ENCODE measurements at regions not wholly inside any gene's neighbourhood (a gene's known extent, or its start where the extent isn't known, plus 50 kb on each side); places are given as distances from the start of the nearest gene placed in this dataset.

- POLR2A ChIA-PET = no interaction called here
- H3K9me3 ChIP-seq (ENCODE audit: control insufficient read depth, insufficient read depth, low read depth, low read length) = no peaks in the 10 kb centered on the region
- ATAC-seq (no peak), DNase-seq (ENCODE audit: low read depth, low spot score) (no peak)
- BruUV-seq (replicated peaks) = no TSS peak
- no peaks in the 10 kb centered on the region for H3K36me3 ChIP-seq (ENCODE audit: control insufficient read depth, insufficient read depth, low read length)
- no peak overlapping the region for H3K4me3 ChIP-seq (ENCODE audit: low read depth in 2 of 2, low read length in 2 of 2)
- no peaks in the 10 kb centered on the region for H3K27me3 ChIP-seq (ENCODE audit: control insufficient read depth, insufficient read depth, low read length)
- no peak for TF ChIP-seq POLR2AphosphoS5 (IDR thresholded peaks at IDR 0.05; ENCODE audit: low read depth, low read length)
- no peak for TF ChIP-seq REST (IDR thresholded peaks at IDR 0.05; ENCODE audit: insufficient read depth in 1 of 2, low read depth in 2 of 2, low read length in 1 of 2)
- TF ChIP-seq, protein P1, sequence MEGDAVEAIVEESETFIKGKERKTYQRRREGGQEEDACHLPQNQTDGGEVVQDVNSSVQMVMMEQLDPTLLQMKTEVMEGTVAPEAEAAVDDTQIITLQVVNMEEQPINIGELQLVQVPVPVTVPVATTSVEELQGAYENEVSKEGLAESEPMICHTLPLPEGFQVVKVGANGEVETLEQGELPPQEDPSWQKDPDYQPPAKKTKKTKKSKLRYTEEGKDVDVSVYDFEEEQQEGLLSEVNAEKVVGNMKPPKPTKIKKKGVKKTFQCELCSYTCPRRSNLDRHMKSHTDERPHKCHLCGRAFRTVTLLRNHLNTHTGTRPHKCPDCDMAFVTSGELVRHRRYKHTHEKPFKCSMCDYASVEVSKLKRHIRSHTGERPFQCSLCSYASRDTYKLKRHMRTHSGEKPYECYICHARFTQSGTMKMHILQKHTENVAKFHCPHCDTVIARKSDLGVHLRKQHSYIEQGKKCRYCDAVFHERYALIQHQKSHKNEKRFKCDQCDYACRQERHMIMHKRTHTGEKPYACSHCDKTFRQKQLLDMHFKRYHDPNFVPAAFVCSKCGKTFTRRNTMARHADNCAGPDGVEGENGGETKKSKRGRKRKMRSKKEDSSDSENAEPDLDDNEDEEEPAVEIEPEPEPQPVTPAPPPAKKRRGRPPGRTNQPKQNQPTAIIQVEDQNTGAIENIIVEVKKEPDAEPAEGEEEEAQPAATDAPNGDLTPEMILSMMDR (IDR thresholded peaks at IDR 0.05) = no peak
- TF ChIP-seq SIN3A (IDR thresholded peaks at IDR 0.05; ENCODE audit: borderline replicate concordance, insufficient read depth, low read depth, low read length) = no peak
- TF ChIP-seq TCF7L2 (IDR thresholded peaks at IDR 0.05; ENCODE audit: low read depth, low read length) = no peak
- H3K4me1 ChIP-seq (ENCODE audit: control insufficient read depth, insufficient read depth, low read length) = no peaks in the 10 kb centered on the region
- no peak overlapping the region for H3K27ac ChIP-seq (ENCODE audit: low read length)
- in situ Hi-C loops (cut with HindIII; ENCODE audit: low pct_unique_long_range_greater_than_20kb, low sequenced_read_pairs) (no loop called here), intact Hi-C loops (cut with micrococcal nuclease; ENCODE audit: unreplicated experiment) (no loop called here)
- CTCF ChIA-PET = no interaction called here
Observed at GRCh38 chr21:35641271-35642016, 418.9 kb downstream of the SETD4 start.

- DNase-seq (ENCODE audit: low read depth, low spot score) (no peak), ATAC-seq (no peak)
- in situ Hi-C loops (cut with HindIII; ENCODE audit: low pct_unique_long_range_greater_than_20kb, low sequenced_read_pairs) = no loop called here
- intact Hi-C loops (cut with micrococcal nuclease; ENCODE audit: unreplicated experiment) = no loop called here
- no peaks in the 10 kb centered on the region; the same call in 1 of the 2 replicates for H3K27me3 ChIP-seq (ENCODE audit: control insufficient read depth, insufficient read depth, low read length)
- H3K4me3 ChIP-seq (ENCODE audit: low read depth in 2 of 2, low read length in 2 of 2) = no peak overlapping the region
- H3K9me3 ChIP-seq (ENCODE audit: control insufficient read depth, insufficient read depth, low read depth, low read length) = no peaks in the 10 kb centered on the region
- no peaks in the 10 kb centered on the region for H3K4me1 ChIP-seq (ENCODE audit: control insufficient read depth, insufficient read depth, low read length)
- H3K27ac ChIP-seq (ENCODE audit: low read length) = no peak overlapping the region
- TF ChIP-seq POLR2AphosphoS5 (IDR thresholded peaks at IDR 0.05; ENCODE audit: low read depth, low read length) (no peak), TCF7L2 (IDR thresholded peaks at IDR 0.05; ENCODE audit: low read depth, low read length) (no peak), SIN3A (IDR thresholded peaks at IDR 0.05; ENCODE audit: borderline replicate concordance, insufficient read depth, low read depth, low read length) (no peak), REST (IDR thresholded peaks at IDR 0.05; ENCODE audit: insufficient read depth in 1 of 2, low read depth in 2 of 2, low read length in 1 of 2) (no peak)
- TF ChIP-seq, protein P1 (IDR thresholded peaks at IDR 0.05) = no peak
- BruUV-seq (replicated peaks) = no TSS peak
- ChIA-PET POLR2A (no interaction called here), CTCF (no interaction called here)
- H3K36me3 ChIP-seq (ENCODE audit: control insufficient read depth, insufficient read depth, low read length) = no peaks in the 10 kb centered on the region
Observed at GRCh38 chr21:35637431-35637830, 422.9 kb downstream of the SETD4 start.
